GM18867 (cell line): ENCODE measurements at regions not wholly inside any gene's neighbourhood (a gene's known extent, or its start where the extent isn't known, plus 50 kb on each side); places are given as distances from the start of the nearest gene placed in this dataset.
"Not testable (repeated sequence)": the region's sequence is repeated elsewhere in the genome, so short reads cannot be mapped to it uniquely, and the experiment has no call there.

Source experiments
- ATAC-seq: cut with Tn5 transposase; IDR thresholded peaks from one replicate; pipeline ENCODE4 v1.9.1; 2021; ENCODE audit warnings: mild to moderate bottlenecking, moderate library complexity; ENCODE audit not compliant: unreplicated experiment

GRCh38 chr3:95327478-95327877 is 1264.6 kb downstream of the NSUN3 start:
- ATAC-seq = no peak

- ATAC-seq = no peak
Measured at GRCh38 chr3:95333826-95334225, 1271.0 kb downstream of the NSUN3 start.

GRCh38 chr3:95334461-95334860 is 1271.6 kb downstream of the NSUN3 start:
- ATAC-seq = no peak

GRCh38 chr3:95335517-95335916 is 1272.7 kb downstream of the NSUN3 start:
- no peak for ATAC-seq

GRCh38 chr3:95338446-95338845 is 1275.6 kb downstream of the NSUN3 start:
- no peak for ATAC-seq

GRCh38 chr3:95341314-95341713 is 1278.5 kb downstream of the NSUN3 start:
- ATAC-seq = no peak

- ATAC-seq = no peak
Measured at GRCh38 chr3:95343228-95343627, 1280.4 kb downstream of the NSUN3 start.

GRCh38 chr3:95343767-95344166 is 1280.9 kb downstream of the NSUN3 start:
- no peak for ATAC-seq

GRCh38 chr3:95347936-95348335 is 1285.1 kb downstream of the NSUN3 start:
- not testable (repeated sequence) for ATAC-seq

- ATAC-seq = no peak
Measured at GRCh38 chr3:95348879-95349278, 1286.0 kb downstream of the NSUN3 start.

GRCh38 chr3:95350049-95350448 is 1287.2 kb downstream of the NSUN3 start:
- ATAC-seq = no peak

GRCh38 chr3:95351158-95351557 is 1288.3 kb downstream of the NSUN3 start:
- peak; percentile 44 for ATAC-seq

- no peak for ATAC-seq
Measured at GRCh38 chr3:95352471-95352870, 1289.6 kb downstream of the NSUN3 start.

- ATAC-seq = no peak
Measured at GRCh38 chr3:95354489-95354888, 1291.6 kb downstream of the NSUN3 start.

- peak; percentile 52 for ATAC-seq
Measured at GRCh38 chr3:95356764-95357501, 1294.1 kb downstream of the NSUN3 start.

- ATAC-seq = peak; percentile 75
Measured at GRCh38 chr3:95387242-95388021, 1324.6 kb downstream of the NSUN3 start.

GRCh38 chr3:95389725-95390313 is 1327.0 kb downstream of the NSUN3 start:
- ATAC-seq = no peak

- ATAC-seq = no peak
Measured at GRCh38 chr3:95394286-95394685, 1331.4 kb downstream of the NSUN3 start.

GRCh38 chr3:95399585-95399984 is 1336.7 kb downstream of the NSUN3 start:
- no peak for ATAC-seq

- ATAC-seq = no peak
Measured at GRCh38 chr3:95401693-95402092, 1338.8 kb downstream of the NSUN3 start.

GRCh38 chr3:95407709-95408463 is 1345.0 kb downstream of the NSUN3 start:
- no peak for ATAC-seq
